Osteoblast (primary cell): ENCODE measurements at regions not wholly inside any gene's neighbourhood (a gene's known extent, or its start where the extent isn't known, plus 50 kb on each side); places are given as distances from the start of the nearest gene placed in this dataset.

ENCODE experiments used
- DNase-seq: peaks from one replicate; pipeline ENCODE4 v3.0.0; 2011; ENCODE audit warnings: low spot score, mixed read lengths; ENCODE audit not compliant: insufficient read length; ENCODE audit errors: missing footprints
- H2AFZ ChIP-seq: 2 replicates; pipeline ENCODE4 v1.6.0; 2011; ENCODE audit warnings: mild to moderate bottlenecking, low read length
- H3K27ac ChIP-seq: 2 replicates; pipeline ENCODE4 v1.5.1; 2011; ENCODE audit warnings: mild to moderate bottlenecking, low read depth, low read length, moderate library complexity
- H3K27me3 ChIP-seq: 2 replicates; pipeline ENCODE4 v1.6.0; 2012; ENCODE audit warnings: mild to moderate bottlenecking, control low read depth, inconsistent platforms, low read length, moderate library complexity; ENCODE audit not compliant: insufficient read depth
- H3K36me3 ChIP-seq: 2 replicates; pipeline ENCODE4 v1.5.1; 2011; ENCODE audit warnings: mild to moderate bottlenecking, low read length, control low read depth, moderate library complexity; ENCODE audit not compliant: insufficient read depth
- H3K4me1 ChIP-seq: 2 replicates; pipeline ENCODE4 v1.5.1; 2011; ENCODE audit warnings: mild to moderate bottlenecking, low read length, control low read depth, moderate library complexity; ENCODE audit not compliant: insufficient read depth
- H3K4me2 ChIP-seq: 2 replicates; pipeline ENCODE4 v1.6.0; 2011; ENCODE audit warnings: mild to moderate bottlenecking, low read length; ENCODE audit not compliant: insufficient read depth
- H3K4me3 ChIP-seq: fragments of 200-600 bp; sonication (generic); 3 replicates; pipeline ENCODE4 v1.5.1; 2012; ENCODE audit warnings: mild to moderate bottlenecking, low read length, inconsistent platforms; ENCODE audit not compliant: insufficient read depth
- H3K79me2 ChIP-seq: 2 replicates; pipeline ENCODE4 v1.6.0; 2012; ENCODE audit warnings: mild to moderate bottlenecking, low read length, control low read depth, inconsistent platforms; ENCODE audit not compliant: insufficient read depth
- H3K9me3 ChIP-seq: 2 replicates; pipeline ENCODE4 v1.5.1; 2011; ENCODE audit warnings: low read depth, low read length, control low read depth
- H4K20me1 ChIP-seq: 2 replicates; pipeline ENCODE4 v1.6.0; 2012; ENCODE audit warnings: mild to moderate bottlenecking, low read length, control low read depth; ENCODE audit not compliant: insufficient read depth
- CTCF ChIP-seq: IDR thresholded peaks from 2 replicates; pipeline ENCODE4 v1.5.1; 2011; ENCODE audit warnings: mild to moderate bottlenecking, low read depth, low read length, moderate library complexity; ENCODE audit errors: extremely low read depth

GRCh38 chr4:64581422-64581821, 172.2 kb upstream of the TECRL start:
- DNase-seq: no peak
- Histone ChIP-seq H3K4me3 (no peak overlapping the region), H3K79me2 (no peaks in the 10 kb centered on the region), H3K36me3 (no peaks in the 10 kb centered on the region), H3K4me1 (no peaks in the 10 kb centered on the region), H3K27ac (no peak overlapping the region), H3K27me3 (no peaks in the 10 kb centered on the region), H4K20me1 (no peaks in the 10 kb centered on the region), H3K4me2 (no peak overlapping the region), H3K9me3 (no peaks in the 10 kb centered on the region), H2AFZ (no peak overlapping the region)
- no peak for TF ChIP-seq CTCF

- no peak overlapping the region for H3K4me2 ChIP-seq
- DNase-seq: no peak
These were observed 154.9 kb upstream of the TECRL start for GRCh38 chr4:64564126-64564525.

GRCh38 chr4:64559571-64559970, 150.3 kb upstream of the TECRL start:
- H3K9me3 ChIP-seq: no peaks in the 10 kb centered on the region
- no peak overlapping the region for H3K27ac ChIP-seq
- TF ChIP-seq CTCF: no peak
- no peaks in the 10 kb centered on the region for H3K79me2 ChIP-seq
- H2AFZ ChIP-seq: no peak overlapping the region
- H3K4me3 ChIP-seq: no peak overlapping the region
- H3K4me2 ChIP-seq: no peak overlapping the region
- no peaks in the 10 kb centered on the region for H4K20me1 ChIP-seq
- H3K4me1 ChIP-seq: no peaks in the 10 kb centered on the region
- DNase-seq: no peak
- no peaks in the 10 kb centered on the region for H3K36me3 ChIP-seq
- no peaks in the 10 kb centered on the region for H3K27me3 ChIP-seq

More at GRCh38 chr4:64564126-64564525, 154.9 kb upstream of the TECRL start:
- H3K4me3 ChIP-seq: no peak overlapping the region
- no peak overlapping the region for H3K27ac ChIP-seq
- no peaks in the 10 kb centered on the region for H3K9me3 ChIP-seq
- H3K4me1 ChIP-seq: no peaks in the 10 kb centered on the region
- no peaks in the 10 kb centered on the region for H4K20me1 ChIP-seq
- no peaks in the 10 kb centered on the region for H3K36me3 ChIP-seq
- H3K27me3 ChIP-seq: no peaks in the 10 kb centered on the region
- no peak overlapping the region for H2AFZ ChIP-seq
- no peaks in the 10 kb centered on the region for H3K79me2 ChIP-seq
- no peak for TF ChIP-seq CTCF

- DNase-seq: no peak
- no peak overlapping the region for H3K4me3 ChIP-seq
- no peaks in the 10 kb centered on the region for H3K27me3 ChIP-seq
- TF ChIP-seq CTCF: no peak
- H3K27ac ChIP-seq: no peak overlapping the region
- no peaks in the 10 kb centered on the region for H4K20me1 ChIP-seq
- H3K9me3 ChIP-seq: no peaks in the 10 kb centered on the region
- no peak overlapping the region for H2AFZ ChIP-seq
- H3K36me3 ChIP-seq: no peaks in the 10 kb centered on the region
- no peaks in the 10 kb centered on the region for H3K79me2 ChIP-seq
- H3K4me1 ChIP-seq: no peaks in the 10 kb centered on the region
- H3K4me2 ChIP-seq: no peak overlapping the region
These were observed 141.9 kb upstream of the TECRL start for GRCh38 chr4:64551125-64551524.
